GM12872 (cell line): ENCODE measurements at regions not wholly inside any gene's neighbourhood (a gene's known extent, or its start where the extent isn't known, plus 50 kb on each side); places are given as distances from the start of the nearest gene placed in this dataset.

Experiments used
- TF ChIP-seq, protein P1 (sequence below): IDR thresholded peaks from 3 replicates; pipeline ENCODE4 v1.5.1; 2011; ENCODE audit warnings: low read depth, mild to moderate bottlenecking, low read length, moderate library complexity; ENCODE audit not compliant: insufficient read depth

DNA sequence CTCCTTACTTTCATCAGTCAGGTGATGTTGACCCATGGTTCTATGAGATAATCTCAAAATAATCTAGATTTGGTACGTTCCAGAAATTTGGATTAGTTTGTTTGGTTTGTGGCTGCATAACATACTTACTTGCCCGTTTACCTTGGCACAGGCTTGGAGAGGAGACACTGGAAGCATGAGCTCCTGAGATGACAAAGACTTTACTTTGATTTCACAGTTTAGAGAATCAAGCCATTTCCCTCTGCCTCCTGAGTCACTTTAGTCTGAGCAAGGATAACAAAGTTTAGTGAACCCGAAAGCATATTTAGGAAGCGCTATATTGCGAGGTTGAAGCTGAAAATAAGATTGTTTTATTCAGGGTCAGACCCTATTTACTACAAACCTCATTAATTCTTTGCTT lies 643.4 kb downstream of the QKI start:
- TF ChIP-seq, protein P1, sequence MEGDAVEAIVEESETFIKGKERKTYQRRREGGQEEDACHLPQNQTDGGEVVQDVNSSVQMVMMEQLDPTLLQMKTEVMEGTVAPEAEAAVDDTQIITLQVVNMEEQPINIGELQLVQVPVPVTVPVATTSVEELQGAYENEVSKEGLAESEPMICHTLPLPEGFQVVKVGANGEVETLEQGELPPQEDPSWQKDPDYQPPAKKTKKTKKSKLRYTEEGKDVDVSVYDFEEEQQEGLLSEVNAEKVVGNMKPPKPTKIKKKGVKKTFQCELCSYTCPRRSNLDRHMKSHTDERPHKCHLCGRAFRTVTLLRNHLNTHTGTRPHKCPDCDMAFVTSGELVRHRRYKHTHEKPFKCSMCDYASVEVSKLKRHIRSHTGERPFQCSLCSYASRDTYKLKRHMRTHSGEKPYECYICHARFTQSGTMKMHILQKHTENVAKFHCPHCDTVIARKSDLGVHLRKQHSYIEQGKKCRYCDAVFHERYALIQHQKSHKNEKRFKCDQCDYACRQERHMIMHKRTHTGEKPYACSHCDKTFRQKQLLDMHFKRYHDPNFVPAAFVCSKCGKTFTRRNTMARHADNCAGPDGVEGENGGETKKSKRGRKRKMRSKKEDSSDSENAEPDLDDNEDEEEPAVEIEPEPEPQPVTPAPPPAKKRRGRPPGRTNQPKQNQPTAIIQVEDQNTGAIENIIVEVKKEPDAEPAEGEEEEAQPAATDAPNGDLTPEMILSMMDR: no peak

DNA sequence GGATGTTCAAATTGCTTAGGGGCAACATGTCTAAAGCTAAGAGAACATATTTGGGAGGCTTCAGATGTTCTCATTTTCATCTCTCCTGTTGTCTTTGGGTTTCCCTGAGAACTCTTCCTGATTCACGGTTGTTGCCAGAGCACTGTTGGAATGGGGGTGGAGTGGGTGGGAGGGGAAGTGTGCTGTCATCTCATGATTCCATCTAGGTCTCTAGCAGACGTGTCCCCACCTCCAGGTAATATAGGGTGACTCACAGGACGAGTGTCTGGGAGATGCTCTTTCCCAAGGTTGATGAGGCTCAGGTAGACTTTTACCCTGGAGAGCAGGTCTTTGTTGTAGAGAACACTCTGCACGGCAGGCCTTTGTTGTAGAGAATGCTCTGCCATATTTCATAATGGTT lies 636.9 kb downstream of the QKI start:
- TF ChIP-seq, protein P1: no peak

DNA sequence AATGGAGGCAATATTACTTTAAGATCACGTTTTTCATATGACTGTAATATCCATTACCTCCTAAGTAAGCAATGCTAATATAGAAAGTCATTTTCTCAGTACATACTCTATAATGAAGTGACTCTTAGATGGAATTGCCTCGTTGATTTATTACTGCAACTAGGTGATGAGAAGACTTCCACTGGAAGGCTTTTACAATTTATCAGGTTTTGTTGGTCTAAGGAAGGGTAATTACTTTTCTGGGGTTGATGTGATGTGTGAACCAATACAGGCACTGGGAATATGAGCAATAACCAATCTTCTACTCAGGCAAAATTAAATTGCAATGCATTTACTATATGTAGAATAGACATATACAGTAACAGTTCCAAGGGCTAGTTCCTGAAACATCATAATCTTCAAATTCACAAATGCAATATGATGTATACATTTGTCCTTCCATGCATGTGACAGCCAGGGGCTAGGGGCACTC lies 635.0 kb downstream of the QKI start:
- TF ChIP-seq, protein P1: no peak

DNA sequence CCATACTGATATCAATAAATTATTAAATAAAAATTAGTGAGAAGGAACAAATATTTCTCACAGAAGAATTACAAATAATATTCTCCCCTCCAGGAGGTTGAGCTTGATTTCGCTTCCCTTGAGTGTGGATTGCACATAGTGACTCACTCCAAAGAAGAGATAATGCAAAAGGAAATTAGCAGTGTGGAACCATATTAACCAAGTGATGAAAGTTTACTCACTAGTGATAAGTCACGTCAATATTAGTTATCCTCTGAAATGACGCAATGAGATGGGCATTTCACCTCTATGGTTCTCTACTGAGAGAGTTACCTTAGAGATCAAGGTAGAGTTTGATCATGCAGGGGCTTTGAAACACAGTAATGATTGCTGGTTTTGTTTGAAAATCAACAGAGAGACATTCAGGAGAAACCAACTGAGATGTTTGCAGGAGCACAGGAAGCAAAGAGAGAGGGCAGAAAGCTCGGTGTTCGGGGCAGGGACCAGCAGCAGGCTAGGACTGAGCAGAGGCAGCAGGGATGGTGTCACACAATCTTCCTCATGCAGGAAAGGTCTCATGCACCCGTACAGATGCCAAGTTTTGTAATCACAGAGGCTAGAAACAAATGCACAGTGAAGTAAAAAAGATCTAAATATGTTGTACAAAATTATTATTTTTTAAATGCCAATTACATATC lies 634.5 kb downstream of the QKI start:
- TF ChIP-seq, protein P1: no peak

DNA sequence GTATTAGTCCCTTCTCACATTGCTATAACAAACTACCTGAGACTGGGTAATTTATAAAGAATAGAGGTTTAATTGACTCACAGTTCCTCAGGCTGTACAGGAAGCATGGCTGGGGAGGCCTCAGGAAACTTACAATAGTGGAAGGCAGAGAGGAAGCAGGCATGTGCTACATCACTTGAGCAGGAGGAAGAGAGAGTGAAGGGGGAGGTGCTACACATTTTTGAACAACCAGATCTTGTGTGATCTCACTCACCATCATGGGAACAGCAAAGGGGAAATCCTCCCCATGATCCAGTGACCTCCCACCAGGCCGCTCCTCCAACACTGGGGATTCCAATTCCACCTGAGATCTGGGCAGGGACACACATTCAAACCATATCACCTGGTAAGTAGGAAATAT lies 630.6 kb downstream of the QKI start:
- TF ChIP-seq, protein P1: no peak

DNA sequence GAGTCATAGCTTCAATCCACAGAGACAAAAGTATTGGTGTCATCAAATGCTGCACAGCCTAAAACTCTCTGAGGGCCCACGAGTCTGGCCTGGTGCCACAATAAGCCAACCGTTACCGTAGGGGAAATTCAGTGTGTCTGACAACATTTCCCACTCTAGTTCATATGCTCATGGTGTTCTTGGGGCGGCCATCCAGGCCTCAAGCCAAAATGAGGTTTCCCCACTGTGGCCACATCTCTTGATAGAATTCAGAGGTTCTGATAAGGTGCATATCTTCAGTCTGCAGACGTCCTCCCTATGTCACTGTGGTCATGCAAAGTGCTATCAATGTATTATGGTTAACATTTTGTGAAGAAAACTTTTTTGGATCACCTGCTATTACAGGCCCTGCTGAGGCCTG lies 627.7 kb downstream of the QKI start:
- TF ChIP-seq, protein P1: no peak

DNA sequence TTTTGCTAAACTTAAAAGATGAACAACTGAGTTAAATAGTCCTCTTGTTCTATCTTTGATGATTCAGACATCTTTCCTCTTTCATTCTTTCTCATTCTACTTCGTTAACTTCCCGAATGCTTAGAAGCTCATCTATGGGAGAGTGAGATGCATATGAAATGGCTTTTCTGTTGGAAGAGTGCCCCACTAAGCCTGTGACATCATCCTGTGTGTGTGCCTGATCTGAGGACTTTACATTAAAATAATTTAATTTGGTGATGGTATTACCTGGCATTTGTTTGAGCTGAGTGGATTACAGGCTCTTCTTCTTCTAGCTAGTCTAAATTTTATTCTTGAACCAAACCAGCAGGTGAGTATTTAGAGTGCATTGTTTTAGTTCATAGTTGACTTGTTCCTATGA lies 626.5 kb downstream of the QKI start:
- TF ChIP-seq, protein P1: no peak
